Keratinocyte (primary cell): ENCODE measurements at regions not wholly inside any gene's neighbourhood (a gene's known extent, or its start where the extent isn't known, plus 50 kb on each side); places are given as distances from the start of the nearest gene placed in this dataset.

Source experiments
- DNase-seq: peaks from one replicate; pipeline ENCODE4 v3.0.0-alpha.2; 2011; ENCODE audit warnings: low read depth, missing footprints, low spot score
- FAIRE-seq: peaks from 2 replicates; lab custom pipeline; 2011; peaks lifted over from hg19 to GRCh38; lab: Jason Lieb, UNC
- H2AFZ ChIP-seq: 2 replicates; pipeline ENCODE4 v1.6.0; 2012; ENCODE audit warnings: low read length, control low read depth, inconsistent platforms; ENCODE audit not compliant: control insufficient read depth
- H3K27ac ChIP-seq: 2 replicates; pipeline ENCODE4 v1.5.1; 2011; ENCODE audit warnings: low read length; ENCODE audit not compliant: control insufficient read depth, insufficient read depth
- H3K27me3 ChIP-seq: 3 replicates; pipeline ENCODE4 v1.6.0; 2011; ENCODE audit warnings: low read length; ENCODE audit not compliant: control insufficient read depth, insufficient read depth; ENCODE audit errors: extremely low read depth
- H3K36me3 ChIP-seq, 2 experiments: 2 replicates in 1 of 2; 3 replicates in 1 of 2; pipeline ENCODE4 v1.5.1; 2011; ENCODE audit warnings: low read length in 2 of 2, mild to moderate bottlenecking in 1 of 2; ENCODE audit not compliant: control insufficient read depth in 2 of 2, insufficient read depth in 2 of 2; ENCODE audit errors: extremely low read depth in 1 of 2
- H3K4me1 ChIP-seq: 3 replicates; pipeline ENCODE4 v1.5.1; 2011; ENCODE audit warnings: low read length; ENCODE audit not compliant: control insufficient read depth, insufficient read depth; ENCODE audit errors: extremely low read depth
- H3K4me2 ChIP-seq: 3 replicates; pipeline ENCODE4 v1.6.0; 2011; ENCODE audit warnings: low read depth, low read length; ENCODE audit not compliant: control insufficient read depth, insufficient read depth; ENCODE audit errors: extremely low read depth
- H3K4me3 ChIP-seq, 3 experiments: fragments of 200-600 bp in 1 of 3; sonication (generic) in 1 of 3; 2 replicates in 2 of 3; 3 replicates in 1 of 3; pipeline ENCODE4 v1.5.1; 2011 to 2016; ENCODE audit warnings: low read length in 3 of 3, mild to moderate bottlenecking in 3 of 3, control low read depth in 2 of 3, inconsistent platforms in 1 of 3, low read depth in 1 of 3, mixed read lengths in 1 of 3, mixed run types in 1 of 3, moderate library complexity in 1 of 3; ENCODE audit not compliant: control insufficient read depth in 2 of 3, insufficient read depth in 2 of 3; ENCODE audit errors: extremely low read depth in 1 of 3
- H3K79me2 ChIP-seq: 2 replicates; pipeline ENCODE4 v1.6.0; 2012; ENCODE audit warnings: low read length; ENCODE audit not compliant: control insufficient read depth, insufficient read depth
- H3K9ac ChIP-seq: 3 replicates; pipeline ENCODE4 v1.6.0; 2011; ENCODE audit warnings: low read length; ENCODE audit not compliant: control insufficient read depth, insufficient read depth; ENCODE audit errors: extremely low read depth
- H3K9me1 ChIP-seq: 3 replicates; pipeline ENCODE4 v1.6.0; 2011; ENCODE audit warnings: low read length; ENCODE audit not compliant: control insufficient read depth, insufficient read depth; ENCODE audit errors: extremely low read depth
- H3K9me3 ChIP-seq: 2 replicates; pipeline ENCODE4 v1.5.1; 2012; ENCODE audit warnings: low read depth, low read length; ENCODE audit not compliant: control insufficient read depth
- H4K20me1 ChIP-seq: 3 replicates; pipeline ENCODE4 v1.6.0; 2011; ENCODE audit warnings: low read length; ENCODE audit not compliant: control insufficient read depth, insufficient read depth; ENCODE audit errors: extremely low read depth
- CTCF ChIP-seq, 3 experiments: IDR thresholded peaks in 1 of 3; conservative IDR thresholded peaks in 1 of 3; optimal IDR thresholded peaks in 1 of 3; 2 replicates in 2 of 3; 3 replicates in 1 of 3; pipeline versions ENCODE3 to v1.5.1; 2011; ENCODE audit warnings: low read length in 3 of 3, mild to moderate bottlenecking in 3 of 3, moderate library complexity in 2 of 3, control low read depth in 1 of 3, inconsistent platforms in 1 of 3; ENCODE audit not compliant: insufficient read depth in 2 of 3; ENCODE audit errors: extremely low read depth in 1 of 3
- EZH2 ChIP-seq: IDR thresholded peaks from one replicate; pipeline ENCODE4 v1.6.1; 2012; ENCODE audit warnings: inconsistent platforms, mild to moderate bottlenecking, low read length, moderate library complexity
- dilution Hi-C: fragments of 300-500 bp; cut with MboI; formaldehyde crosslinking; loops from one replicate; pipeline ENCODE4 v1.7.0; 2020; ENCODE audit warnings: low sequenced_read_pairs; ENCODE audit not compliant: extremely low pct_ligation_motif_present

DNA sequence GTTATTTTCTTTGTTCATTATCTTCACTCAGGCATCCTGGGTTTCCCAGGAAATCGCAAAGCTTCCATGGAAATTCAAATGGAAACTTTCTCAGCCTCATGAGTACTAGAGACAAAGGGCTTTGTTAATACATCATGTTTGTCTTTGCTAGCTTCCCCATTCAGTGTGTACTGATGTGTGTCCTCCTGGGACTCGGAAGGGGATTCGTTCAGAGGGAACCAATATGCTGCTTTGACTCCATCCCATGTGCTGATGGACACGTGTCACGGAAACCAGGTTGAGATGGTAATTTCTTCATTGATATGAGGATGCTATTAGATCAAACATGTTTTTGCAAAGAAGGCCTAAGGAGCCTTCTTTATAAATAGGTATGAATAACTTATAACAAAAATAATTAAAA lies 87.0 kb upstream of the KCNAB1 start:
- no peak overlapping the region for H2AFZ ChIP-seq
- FAIRE-seq: no peak
- dilution Hi-C loops: no loop called here

DNA sequence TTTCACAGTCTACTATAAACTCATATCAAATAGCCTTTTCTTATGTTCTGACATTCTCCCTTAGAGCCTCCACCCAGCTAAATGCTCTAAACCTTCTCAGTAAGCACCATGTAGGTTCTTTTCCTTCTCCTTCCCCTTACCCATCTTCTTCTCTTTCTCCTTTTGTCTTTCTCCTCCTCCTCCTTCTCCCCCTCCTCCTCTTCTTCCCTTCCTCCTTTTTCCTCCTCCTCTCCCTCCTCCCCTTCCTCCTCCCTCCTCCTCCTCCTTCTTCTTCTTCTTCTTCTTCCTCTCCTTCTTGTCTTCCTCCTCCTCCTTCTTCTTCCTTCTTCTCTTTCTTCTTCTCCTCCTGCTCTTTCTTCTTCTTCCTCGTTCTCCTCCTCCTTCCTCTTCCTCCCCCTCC lies 85.2 kb upstream of the KCNAB1 start:
- H3K27me3 ChIP-seq: no peaks in the 10 kb centered on the region
- no peak overlapping the region for H3K9ac ChIP-seq
- no peaks in the 10 kb centered on the region for H3K9me3 ChIP-seq
- H3K9me1 ChIP-seq: no peaks in the 10 kb centered on the region
- no peak overlapping the region for H3K4me3 ChIP-seq
- H3K4me2 ChIP-seq: no peak overlapping the region
- TF ChIP-seq EZH2: no peak
- no peak overlapping the region for H3K27ac ChIP-seq
- no peaks in the 10 kb centered on the region for H3K79me2 ChIP-seq
- no peak overlapping the region for H2AFZ ChIP-seq
- no peak for FAIRE-seq
- no peaks in the 10 kb centered on the region for H3K36me3 ChIP-seq
- no peak for DNase-seq
- no peaks in the 10 kb centered on the region for H4K20me1 ChIP-seq
- dilution Hi-C loops: no loop called here
- no peaks in the 10 kb centered on the region for H3K4me1 ChIP-seq

More for the DNA sequence above, 87.0 kb upstream of the KCNAB1 start:
- H3K4me2 ChIP-seq: no peak overlapping the region
- H3K27ac ChIP-seq: no peak overlapping the region
- no peaks in the 10 kb centered on the region for H3K79me2 ChIP-seq
- H3K9me3 ChIP-seq: no peaks in the 10 kb centered on the region
- no peaks in the 10 kb centered on the region for H3K27me3 ChIP-seq
- H3K4me3 ChIP-seq: no peak overlapping the region
- no peaks in the 10 kb centered on the region for H3K36me3 ChIP-seq
- H3K9me1 ChIP-seq: no peaks in the 10 kb centered on the region
- no peak for TF ChIP-seq CTCF (optimal IDR thresholded peaks at IDR 0.05 in 1 of 3, IDR thresholded peaks at IDR 0.05 in 1 of 3, conservative IDR thresholded peaks at IDR 0.05 in 1 of 3; ENCODE audit: extremely low read depth in 1 of 3, insufficient read depth in 2 of 3, low read length in 3 of 3)
- TF ChIP-seq EZH2: no peak
- no peaks in the 10 kb centered on the region for H4K20me1 ChIP-seq
- DNase-seq: no peak
- H3K9ac ChIP-seq: no peak overlapping the region
- no peaks in the 10 kb centered on the region for H3K4me1 ChIP-seq

DNA sequence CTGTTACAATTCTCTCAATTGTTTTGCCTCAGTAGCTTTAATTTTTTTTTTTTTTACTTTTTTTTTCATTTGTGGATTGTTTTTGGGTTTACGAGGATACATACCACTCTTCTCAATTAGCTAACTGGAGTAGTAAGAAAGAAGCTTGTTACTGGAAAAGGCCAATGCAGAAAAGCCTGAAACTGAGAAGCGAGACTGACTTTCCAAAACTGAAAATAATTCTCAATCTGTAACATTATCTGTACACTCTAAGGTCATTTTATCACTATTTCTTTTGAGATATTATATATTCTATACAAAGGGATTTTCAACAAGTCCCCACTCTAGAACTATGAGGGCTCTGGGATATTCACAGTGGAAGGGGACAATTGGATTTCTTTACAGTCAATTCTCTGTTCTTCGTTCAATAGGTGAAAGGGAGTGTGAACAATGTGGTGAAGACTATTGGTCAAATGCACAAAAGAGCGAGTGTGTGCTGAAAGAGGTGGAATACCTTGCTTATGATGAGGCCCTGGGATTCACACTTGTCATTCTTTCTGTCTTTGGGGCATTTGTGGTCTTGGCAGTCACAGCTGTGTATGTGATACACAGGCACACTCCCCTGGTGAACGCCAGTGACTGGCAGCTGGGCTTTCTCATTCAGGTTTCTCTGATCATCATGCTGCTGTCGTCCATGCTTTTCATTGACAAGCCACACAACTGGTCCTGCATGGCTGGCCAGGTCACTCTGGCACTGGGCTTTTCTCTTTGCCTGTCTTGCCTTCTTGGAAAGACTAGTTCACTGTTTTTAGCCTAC lies 83.9 kb upstream of the KCNAB1 start:
- Histone ChIP-seq H3K27me3 (no peaks in the 10 kb centered on the region), H3K4me1 (no peaks in the 10 kb centered on the region), H3K4me2 (no peak overlapping the region), H3K27ac (no peak overlapping the region), H3K36me3 (no peaks in the 10 kb centered on the region), H3K9me1 (no peaks in the 10 kb centered on the region), H2AFZ (no peak overlapping the region), H3K4me3 (no peak overlapping the region), H3K79me2 (no peaks in the 10 kb centered on the region), H3K9me3 (no peaks in the 10 kb centered on the region), H4K20me1 (no peaks in the 10 kb centered on the region), H3K9ac (no peak overlapping the region)
- no peak for TF ChIP-seq EZH2
- TF ChIP-seq CTCF (optimal IDR thresholded peaks at IDR 0.05 in 1 of 3, IDR thresholded peaks at IDR 0.05 in 1 of 3, conservative IDR thresholded peaks at IDR 0.05 in 1 of 3; ENCODE audit: extremely low read depth in 1 of 3, insufficient read depth in 2 of 3, low read length in 3 of 3): no peak
- no peak for DNase-seq
- dilution Hi-C loops: no loop called here
- FAIRE-seq: no peak
